ENCODE measurements at regions not wholly inside any gene's neighbourhood (a gene's known extent, or its start where the extent isn't known, plus 50 kb on each side); places are given as distances from the start of the nearest gene placed in this dataset.

GRCh38 chr2:9127316-9127715, 79.3 kb upstream of the ASAP2 start:
- no peak overlapping the region for H3K4me3 ChIP-seq (ENCODE audit: low read length)
- H3K9me3 Mint-ChIP-seq = peaks cover 3% of the 10 kb centered on the region
- H3K4me1 ChIP-seq (ENCODE audit: insufficient read depth, low read length) = no peaks in the 10 kb centered on the region
- no peak overlapping the region for H3K27ac ChIP-seq (ENCODE audit: low read depth in 1 of 2, low read length in 2 of 2)
- no peak for DNase-seq
- ChIA-PET POLR2A (no interaction called here), CTCF (no interaction called here)
- H3K27ac Mint-ChIP-seq = no peak overlapping the region
- H3K9me3 ChIP-seq (ENCODE audit: control insufficient read depth in 1 of 2, insufficient read depth in 1 of 2, low read length in 2 of 2) = peaks cover 0 to 9% of the 10 kb centered on the region in 2 experiments
- intact Hi-C loops (cut with DNase I, micrococcal nuclease) = no loop called here
- H3K27me3 ChIP-seq (ENCODE audit: control insufficient read depth in 1 of 2, insufficient read depth in 2 of 2, low read length in 2 of 2) = no peaks in the 10 kb centered on the region
- no peak overlapping the region for H3K4me3 Mint-ChIP-seq
- H3K4me1 Mint-ChIP-seq (ENCODE audit: low read depth) = no peaks in the 10 kb centered on the region
- no peak for ATAC-seq (ENCODE audit: poor library complexity)
- peaks cover 3% of the 10 kb centered on the region for H3K27me3 Mint-ChIP-seq
- no peaks in the 10 kb centered on the region for H3K36me3 Mint-ChIP-seq (ENCODE audit: low read depth)
- H3K36me3 ChIP-seq (ENCODE audit: insufficient read depth, low read length) = no peaks in the 10 kb centered on the region
- TF ChIP-seq CTCF (IDR thresholded peaks at IDR 0.05) = no peak

- CTCF ChIA-PET = no interaction called here
- no peak for TF ChIP-seq CTCF (IDR thresholded peaks at IDR 0.05)
- H3K27me3 ChIP-seq (ENCODE audit: control insufficient read depth in 1 of 2, insufficient read depth in 2 of 2, low read length in 2 of 2) = no peaks in the 10 kb centered on the region
- POLR2A ChIA-PET = no interaction called here
- Mint-ChIP-seq H3K9me3 (peaks cover 3% of the 10 kb centered on the region), H3K4me1 (ENCODE audit: low read depth) (no peaks in the 10 kb centered on the region), H3K27ac (no peak overlapping the region), H3K36me3 (ENCODE audit: low read depth) (no peaks in the 10 kb centered on the region), H3K27me3 (peaks cover 4% of the 10 kb centered on the region), H3K4me3 (no peak overlapping the region)
- intact Hi-C loops (cut with DNase I, micrococcal nuclease) = no loop called here
- no peak overlapping the region for H3K4me3 ChIP-seq (ENCODE audit: low read length)
- H3K36me3 ChIP-seq (ENCODE audit: insufficient read depth, low read length) = no peaks in the 10 kb centered on the region
- DNase-seq = no peak
- peaks cover 0 to 9% of the 10 kb centered on the region in 2 experiments for H3K9me3 ChIP-seq (ENCODE audit: control insufficient read depth in 1 of 2, insufficient read depth in 1 of 2, low read length in 2 of 2)
- H3K27ac ChIP-seq (ENCODE audit: low read depth in 1 of 2, low read length in 2 of 2) = no peak overlapping the region
- no peaks in the 10 kb centered on the region for H3K4me1 ChIP-seq (ENCODE audit: insufficient read depth, low read length)
- no peak for ATAC-seq (ENCODE audit: poor library complexity)
Measured at GRCh38 chr2:9126540-9126939, 80.1 kb upstream of the ASAP2 start.

GRCh38 chr2:9124231-9124741, 82.3 kb upstream of the ASAP2 start:
- DNase-seq (no peak), ATAC-seq (ENCODE audit: poor library complexity) (no peak)
- Histone ChIP-seq H3K9me3 (ENCODE audit: control insufficient read depth in 1 of 2, insufficient read depth in 1 of 2, low read length in 2 of 2) (peaks cover 0 to 9% of the 10 kb centered on the region in 2 experiments), H3K4me3 (ENCODE audit: low read length) (no peak overlapping the region), H3K36me3 (ENCODE audit: insufficient read depth, low read length) (no peaks in the 10 kb centered on the region), H3K4me1 (ENCODE audit: insufficient read depth, low read length) (no peaks in the 10 kb centered on the region), H3K27me3 (ENCODE audit: control insufficient read depth in 1 of 2, insufficient read depth in 2 of 2, low read length in 2 of 2) (no peaks in the 10 kb centered on the region), H3K27ac (ENCODE audit: low read depth in 1 of 2, low read length in 2 of 2) (no peak overlapping the region)
- H3K27ac Mint-ChIP-seq = no peak overlapping the region
- peaks cover 3% of the 10 kb centered on the region for H3K9me3 Mint-ChIP-seq
- H3K4me3 Mint-ChIP-seq = no peak overlapping the region
- ChIA-PET CTCF (no interaction called here), POLR2A (no interaction called here)
- no peaks in the 10 kb centered on the region for H3K4me1 Mint-ChIP-seq (ENCODE audit: low read depth)
- intact Hi-C loops (cut with DNase I, micrococcal nuclease) = no loop called here
- TF ChIP-seq CTCF (IDR thresholded peaks at IDR 0.05) = no peak
- H3K27me3 Mint-ChIP-seq = peaks cover 4% of the 10 kb centered on the region
- no peaks in the 10 kb centered on the region for H3K36me3 Mint-ChIP-seq (ENCODE audit: low read depth)

Data from CD4-positive, alpha-beta T cell (primary cell).